Muscle of leg (tissue), 3 donors: ENCODE measurements at regions not wholly inside any gene's neighbourhood (a gene's known extent, or its start where the extent isn't known, plus 50 kb on each side); places are given as distances from the start of the nearest gene placed in this dataset.

ENCODE experiments used
- DNase-seq: peaks from one replicate; pipeline ENCODE4 v3.0.0; 2013
- H3K27ac ChIP-seq: one replicate; pipeline ENCODE4 v1.5.1; 2013; ENCODE audit warnings: mild to moderate bottlenecking, low read length, control low read depth
- H3K27me3 ChIP-seq: one replicate; pipeline ENCODE4 v1.6.1; 2013; ENCODE audit warnings: low read length; ENCODE audit not compliant: control insufficient read depth, insufficient read depth
- H3K36me3 ChIP-seq: one replicate; pipeline ENCODE4 v1.6.1; 2013; ENCODE audit warnings: low read length; ENCODE audit not compliant: control insufficient read depth, insufficient read depth
- H3K4me1 ChIP-seq: one replicate; pipeline ENCODE4 v1.6.1; 2013; ENCODE audit warnings: low read length; ENCODE audit not compliant: control insufficient read depth, insufficient read depth
- H3K4me3 ChIP-seq: one replicate; pipeline ENCODE4 v1.5.1; 2013; ENCODE audit warnings: low read length, control low read depth
- H3K9me3 ChIP-seq: replicated peaks from 2 replicates; pipeline ENCODE4 v1.6.1; 2013; ENCODE audit warnings: low read depth, low read length; ENCODE audit not compliant: control insufficient read depth
- WGBS: methylation state at CpG from one replicate; pipeline ENCODE4 v1.1.5; 2013; ENCODE audit warnings: missing lambda C conversion rate; ENCODE audit not compliant: insufficient coverage; 5-methylcytosine and 5-hydroxymethylcytosine counted together

- Histone ChIP-seq H3K27ac (no peak overlapping the region), H3K4me3 (no peak overlapping the region), H3K36me3 (no peaks in the 10 kb centered on the region), H3K4me1 (no peaks in the 10 kb centered on the region), H3K9me3 (no peaks in the 10 kb centered on the region), H3K27me3 (peaks cover 9% of the 10 kb centered on the region)
- 69% methylated on average over 3 of the region's 5 CpGs for whole genome bisulfite sequencing
- no peak for DNase-seq
Measured at GRCh38 chr1:38337711-38338110, 291.1 kb upstream of the POU3F1 start.

GRCh38 chr1:38336961-38337360 lies 290.4 kb upstream of the POU3F1 start:
- DNase-seq, result no peak
- H3K4me3 ChIP-seq, result no peak overlapping the region
- H3K36me3 ChIP-seq, result no peaks in the 10 kb centered on the region
- WGBS, result 73% methylated on average over 4 of the region's 6 CpGs
- no peak overlapping the region for H3K27ac ChIP-seq
- no peaks in the 10 kb centered on the region for H3K9me3 ChIP-seq
- H3K4me1 ChIP-seq, result no peaks in the 10 kb centered on the region
- peaks cover 13% of the 10 kb centered on the region for H3K27me3 ChIP-seq

GRCh38 chr1:38336301-38336923 lies 289.8 kb upstream of the POU3F1 start:
- Histone ChIP-seq H3K27me3 (peaks cover 16% of the 10 kb centered on the region), H3K27ac (no peak overlapping the region), H3K36me3 (no peaks in the 10 kb centered on the region), H3K4me1 (no peaks in the 10 kb centered on the region), H3K4me3 (no peak overlapping the region), H3K9me3 (no peaks in the 10 kb centered on the region)
- no peak for DNase-seq
- WGBS, result no CpG with 5 or more reads among the region's 8 CpGs

- no peak for DNase-seq
- H3K27me3 ChIP-seq, result peaks cover 16% of the 10 kb centered on the region
- no peak overlapping the region for H3K4me3 ChIP-seq
- no peaks in the 10 kb centered on the region for H3K9me3 ChIP-seq
- no peaks in the 10 kb centered on the region for H3K36me3 ChIP-seq
- WGBS, result 71% methylated on average over 5 of the region's 5 CpGs
- no peak overlapping the region for H3K27ac ChIP-seq
- no peaks in the 10 kb centered on the region for H3K4me1 ChIP-seq
Measured at GRCh38 chr1:38334930-38335592, 288.5 kb upstream of the POU3F1 start.

GRCh38 chr1:38332649-38333310 lies 286.2 kb upstream of the POU3F1 start:
- Histone ChIP-seq H3K4me3 (no peak overlapping the region), H3K4me1 (no peaks in the 10 kb centered on the region), H3K36me3 (no peaks in the 10 kb centered on the region), H3K27ac (no peak overlapping the region), H3K9me3 (no peaks in the 10 kb centered on the region), H3K27me3 (peaks cover 21% of the 10 kb centered on the region)
- WGBS, result 73% methylated on average over 7 of the region's 7 CpGs
- no peak for DNase-seq

- Histone ChIP-seq H3K4me3 (no peak overlapping the region), H3K4me1 (no peaks in the 10 kb centered on the region), H3K9me3 (no peaks in the 10 kb centered on the region), H3K36me3 (no peaks in the 10 kb centered on the region), H3K27me3 (peaks cover 19% of the 10 kb centered on the region), H3K27ac (no peak overlapping the region)
- no peak for DNase-seq
- 42% methylated on average over 2 of the region's 2 CpGs for WGBS
Measured at GRCh38 chr1:38331496-38332210, 285.1 kb upstream of the POU3F1 start.

GRCh38 chr1:38330799-38331198 lies 284.2 kb upstream of the POU3F1 start:
- Histone ChIP-seq H3K36me3 (no peaks in the 10 kb centered on the region), H3K4me1 (no peaks in the 10 kb centered on the region), H3K9me3 (no peaks in the 10 kb centered on the region), H3K4me3 (no peak overlapping the region), H3K27ac (no peak overlapping the region), H3K27me3 (peaks cover 20% of the 10 kb centered on the region)
- DNase-seq, result no peak
- 69% methylated on average over 4 of the region's 5 CpGs for WGBS

GRCh38 chr1:38329644-38330043 lies 283.1 kb upstream of the POU3F1 start:
- H3K9me3 ChIP-seq, result no peaks in the 10 kb centered on the region
- H3K27ac ChIP-seq, result no peak overlapping the region
- H3K4me1 ChIP-seq, result no peaks in the 10 kb centered on the region
- WGBS, result 63% methylated on average over 1 of the region's 2 CpGs
- no peak for DNase-seq
- H3K27me3 ChIP-seq, result peaks cover 17% of the 10 kb centered on the region
- no peak overlapping the region for H3K4me3 ChIP-seq
- H3K36me3 ChIP-seq, result no peaks in the 10 kb centered on the region

GRCh38 chr1:38328278-38329035 lies 281.9 kb upstream of the POU3F1 start:
- H3K4me1 ChIP-seq, result no peaks in the 10 kb centered on the region
- no peaks in the 10 kb centered on the region for H3K36me3 ChIP-seq
- peak; percentile 11 for DNase-seq
- H3K27ac ChIP-seq, result no peak overlapping the region
- peaks cover 16% of the 10 kb centered on the region for H3K27me3 ChIP-seq
- no peaks in the 10 kb centered on the region for H3K9me3 ChIP-seq
- 81% methylated on average over 8 of the region's 10 CpGs for WGBS
- no peak overlapping the region for H3K4me3 ChIP-seq
